ENCODE measurements at regions not wholly inside any gene's neighbourhood (a gene's known extent, or its start where the extent isn't known, plus 50 kb on each side); places are given as distances from the start of the nearest gene placed in this dataset.

DNA sequence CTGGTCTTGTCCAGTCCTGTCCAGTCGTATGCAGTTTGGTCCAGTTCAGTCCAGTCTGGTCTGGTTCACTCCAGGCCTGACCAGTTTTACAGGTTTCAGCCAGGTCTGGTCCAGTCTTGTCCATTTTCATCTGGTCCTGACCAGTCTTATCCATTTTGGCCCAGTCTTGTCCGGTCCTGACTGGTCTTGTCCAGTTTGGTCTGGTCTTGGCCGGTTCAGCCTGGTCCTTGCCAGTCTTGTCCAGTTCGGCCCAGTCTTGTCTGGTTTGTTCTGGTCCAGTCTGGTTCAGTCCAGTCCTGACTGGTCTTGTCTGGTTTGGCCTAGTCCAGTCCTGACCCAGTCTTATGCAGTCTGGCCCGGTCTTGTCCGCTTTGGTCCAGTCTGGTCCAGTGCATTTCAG, 380.2 kb downstream of the OR4C45 start:
- intact Hi-C loops (cut with DNase I; ENCODE audit: low total_unique reads) (no loop called here), in situ Hi-C loops (cut with MboI; ENCODE audit: low pct_ligation_motif_present in 1 of 4, low pct_unique_long_range_greater_than_20kb in 1 of 4, low sequenced_read_pairs in 3 of 4) (no loop called here)
- H3K4me1 ChIP-seq: no peaks in the 10 kb centered on the region
- H3K27me3 ChIP-seq: no peaks in the 10 kb centered on the region
- no peaks in the 10 kb centered on the region for H3K36me3 ChIP-seq
- no peak overlapping the region for H3K27ac ChIP-seq
- no peak for TF ChIP-seq EP300 (IDR thresholded peaks at IDR 0.05; ENCODE audit: low read depth)
- TF ChIP-seq POLR2A (IDR thresholded peaks at IDR 0.05): no peak
- TF ChIP-seq, protein P1, sequence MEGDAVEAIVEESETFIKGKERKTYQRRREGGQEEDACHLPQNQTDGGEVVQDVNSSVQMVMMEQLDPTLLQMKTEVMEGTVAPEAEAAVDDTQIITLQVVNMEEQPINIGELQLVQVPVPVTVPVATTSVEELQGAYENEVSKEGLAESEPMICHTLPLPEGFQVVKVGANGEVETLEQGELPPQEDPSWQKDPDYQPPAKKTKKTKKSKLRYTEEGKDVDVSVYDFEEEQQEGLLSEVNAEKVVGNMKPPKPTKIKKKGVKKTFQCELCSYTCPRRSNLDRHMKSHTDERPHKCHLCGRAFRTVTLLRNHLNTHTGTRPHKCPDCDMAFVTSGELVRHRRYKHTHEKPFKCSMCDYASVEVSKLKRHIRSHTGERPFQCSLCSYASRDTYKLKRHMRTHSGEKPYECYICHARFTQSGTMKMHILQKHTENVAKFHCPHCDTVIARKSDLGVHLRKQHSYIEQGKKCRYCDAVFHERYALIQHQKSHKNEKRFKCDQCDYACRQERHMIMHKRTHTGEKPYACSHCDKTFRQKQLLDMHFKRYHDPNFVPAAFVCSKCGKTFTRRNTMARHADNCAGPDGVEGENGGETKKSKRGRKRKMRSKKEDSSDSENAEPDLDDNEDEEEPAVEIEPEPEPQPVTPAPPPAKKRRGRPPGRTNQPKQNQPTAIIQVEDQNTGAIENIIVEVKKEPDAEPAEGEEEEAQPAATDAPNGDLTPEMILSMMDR (IDR thresholded peaks at IDR 0.05): no peak
- no peak for TF ChIP-seq POLR2AphosphoS5 (IDR thresholded peaks at IDR 0.05)
- peaks cover 6 to 29% of the 10 kb centered on the region in 2 donors for H3K9me3 ChIP-seq
- whole genome bisulfite sequencing, 2 donors (ENCODE audit: low coverage in 1 of 2): 85 to 93% methylated on average over 3 to 6 of the region's 6 CpGs
- no peak for DNase-seq
- H3K4me3 ChIP-seq: no peak overlapping the region

DNA sequence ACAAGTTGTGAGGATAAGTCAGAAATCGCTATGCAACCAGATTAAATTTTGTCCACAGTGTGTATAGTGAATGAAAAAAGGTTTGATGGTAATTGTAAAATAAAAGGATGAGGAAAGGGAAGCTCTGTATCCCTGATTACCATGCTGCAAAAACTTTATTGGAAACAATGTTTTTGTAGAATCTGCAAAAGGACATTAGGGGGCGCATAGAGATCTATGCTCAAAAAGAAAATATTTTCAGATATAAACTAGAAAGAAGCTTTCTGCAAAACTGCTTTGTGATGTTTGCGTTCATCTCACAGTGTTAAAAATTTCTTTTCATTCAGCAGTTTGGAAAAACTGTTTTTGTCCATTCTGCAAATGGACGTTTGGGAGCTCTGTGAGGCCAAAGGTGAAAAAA, 390.5 kb downstream of the OR4C45 start:
- H3K9me3 ChIP-seq: no peaks in the 10 kb centered on the region
- in situ Hi-C loops (cut with MboI; ENCODE audit: low pct_ligation_motif_present in 1 of 4, low pct_unique_long_range_greater_than_20kb in 1 of 4, low sequenced_read_pairs in 3 of 4): no loop called here
- H3K27ac ChIP-seq: no peak overlapping the region
- WGBS, 2 donors (ENCODE audit: low coverage in 1 of 2): 51 to 53% methylated on average over 4 of the region's 4 CpGs
- intact Hi-C loops (cut with DNase I; ENCODE audit: low total_unique reads): no loop called here
- no peaks in the 10 kb centered on the region for H3K27me3 ChIP-seq
- no peak for DNase-seq
- no peaks in the 10 kb centered on the region for H3K36me3 ChIP-seq
- H3K4me1 ChIP-seq: no peaks in the 10 kb centered on the region
- no peak overlapping the region for H3K4me3 ChIP-seq
- TF ChIP-seq EP300 (IDR thresholded peaks at IDR 0.05; ENCODE audit: low read depth): no peak
- TF ChIP-seq POLR2AphosphoS5 (IDR thresholded peaks at IDR 0.05): no peak
- no peak for TF ChIP-seq POLR2A (IDR thresholded peaks at IDR 0.05)
- TF ChIP-seq, protein P1 (IDR thresholded peaks at IDR 0.05): no peak

Small RNA genes in the stretch of these regions (small RNA-seq; reads per million reads assigned to genes)
- 0 reads per million in 4 donors for gene AC109635.3

Data from transverse colon (tissue), 4 donors.